KOPT-K1 (cell line): ENCODE measurements at regions not wholly inside any gene's neighbourhood (a gene's known extent, or its start where the extent isn't known, plus 50 kb on each side); places are given as distances from the start of the nearest gene placed in this dataset.

Source experiments
- H3K27ac ChIP-seq: fragments of 200-600 bp; sonication (generic); 2 replicates; pipeline ENCODE4 v1.5.1; 2016; ENCODE audit warnings: antibody characterized with exemption, mild to moderate bottlenecking, low read depth, low read length; ENCODE audit not compliant: poor library complexity, severe bottlenecking
- H3K36me3 ChIP-seq: fragments of 200-600 bp; sonication (generic); 2 replicates; pipeline ENCODE4 v1.5.1; 2017; ENCODE audit warnings: antibody characterized with exemption, mild to moderate bottlenecking, low read length, moderate library complexity; ENCODE audit not compliant: insufficient read depth
- H3K9me3 ChIP-seq: fragments of 200-600 bp; sonication (generic); 2 replicates; pipeline ENCODE4 v1.5.1; 2017; ENCODE audit warnings: antibody characterized with exemption, low read length, mild to moderate bottlenecking; ENCODE audit not compliant: insufficient read depth, poor library complexity, severe bottlenecking

DNA sequence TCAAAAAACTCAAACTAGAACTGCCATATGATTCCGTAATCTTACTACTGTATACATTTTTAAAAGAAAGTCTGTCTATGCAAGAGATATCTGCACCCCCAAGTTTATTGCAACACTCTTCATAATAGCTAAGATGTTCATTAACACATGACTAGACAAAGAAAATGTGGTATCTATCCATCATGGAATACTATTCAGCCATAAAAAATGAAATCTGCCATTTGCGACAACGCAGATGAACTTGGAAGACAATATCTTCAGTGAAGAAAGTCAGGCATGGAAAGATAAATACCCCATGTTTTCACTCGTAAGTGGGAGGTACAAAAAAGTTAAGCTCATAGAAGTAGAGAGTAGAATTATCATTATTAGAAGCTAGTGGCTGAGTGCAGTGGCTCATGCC is 87.3 kb upstream of the DHRSX start:
- no peaks in the 10 kb centered on the region for H3K9me3 ChIP-seq
- H3K36me3 ChIP-seq = no peaks in the 10 kb centered on the region
- H3K27ac ChIP-seq = no peak overlapping the region

DNA sequence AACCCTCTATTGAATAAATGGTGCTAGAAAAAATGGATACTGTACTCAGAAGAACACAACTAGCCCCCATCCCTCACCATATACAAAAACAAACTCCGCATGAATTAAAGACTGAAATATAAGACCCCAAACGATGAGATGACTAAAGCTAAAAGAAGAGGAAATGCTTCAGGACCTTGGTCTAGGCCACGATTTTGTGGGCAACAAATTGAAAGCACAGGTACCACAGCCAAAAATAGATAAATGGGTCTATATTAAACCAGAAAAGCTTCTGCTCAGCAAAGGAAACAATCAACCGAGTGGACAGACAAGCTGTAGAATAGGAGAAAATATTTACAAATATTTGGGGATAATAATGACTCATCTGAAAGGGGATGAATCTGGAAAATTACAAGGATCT is 86.4 kb upstream of the DHRSX start:
- no peak overlapping the region for H3K27ac ChIP-seq
- H3K9me3 ChIP-seq = no peaks in the 10 kb centered on the region
- H3K36me3 ChIP-seq = no peaks in the 10 kb centered on the region

DNA sequence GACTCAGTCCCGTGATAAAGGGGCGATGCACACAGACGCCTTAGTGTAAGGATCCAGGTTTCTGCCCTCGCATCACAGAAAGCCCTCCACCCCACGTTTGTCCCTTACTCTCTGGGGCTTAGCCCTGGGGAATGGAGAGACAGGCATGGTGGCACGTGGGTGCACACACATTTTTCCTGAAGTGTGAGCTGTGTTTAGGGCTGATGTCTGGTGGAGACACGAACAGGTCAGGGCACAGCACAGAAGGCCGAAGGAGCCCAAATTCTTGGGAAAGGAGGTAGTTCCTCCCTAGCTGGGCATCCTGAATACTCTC is 84.3 kb upstream of the DHRSX start:
- no peaks in the 10 kb centered on the region for H3K9me3 ChIP-seq
- H3K36me3 ChIP-seq = no peaks in the 10 kb centered on the region
- H3K27ac ChIP-seq = no peak overlapping the region

DNA sequence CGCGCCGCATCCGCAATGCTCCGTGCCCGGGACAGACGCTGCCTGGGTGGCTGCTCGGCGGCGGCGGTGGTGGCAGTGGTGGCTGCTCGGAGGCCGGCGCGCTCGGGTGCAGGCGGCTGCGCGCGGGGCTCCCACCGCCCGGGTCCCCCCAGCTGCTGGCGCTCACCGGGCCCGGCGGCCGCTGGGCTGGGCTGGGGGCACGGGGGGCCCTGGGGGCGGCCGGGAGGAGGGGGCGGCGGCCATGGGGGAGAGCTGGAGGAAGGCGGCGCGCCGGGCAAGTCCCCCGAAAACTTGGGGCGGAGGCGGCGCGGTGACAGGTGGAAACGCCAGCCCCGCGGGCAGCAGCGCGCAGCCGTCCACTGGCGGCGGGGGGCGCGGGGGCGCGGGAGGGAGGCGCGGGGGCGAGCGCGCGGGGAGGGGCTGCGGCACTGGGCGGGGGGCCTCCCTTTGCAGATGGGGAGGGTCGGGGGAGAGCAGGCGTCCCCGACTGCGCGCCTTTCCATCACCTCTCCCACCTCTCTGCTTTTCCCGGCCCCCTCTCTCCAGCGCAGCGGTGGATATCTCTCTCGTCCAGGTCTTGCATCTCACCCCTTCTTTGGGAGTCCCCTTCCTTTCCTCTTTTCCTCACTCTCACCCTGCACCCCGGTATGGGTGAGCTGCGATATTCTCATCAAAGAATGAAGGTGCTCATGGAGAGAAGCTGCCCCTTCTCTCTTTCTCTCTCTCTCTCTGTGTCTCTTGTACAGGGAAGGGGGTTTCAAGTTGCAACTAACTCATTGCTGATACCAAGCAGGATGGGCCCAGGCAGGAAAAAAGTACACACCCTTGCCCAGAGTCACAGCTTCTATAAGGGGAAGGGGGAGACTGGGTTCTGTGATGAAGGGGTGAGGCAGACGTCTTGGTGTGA is 83.7 kb upstream of the DHRSX start:
- no peaks in the 10 kb centered on the region for H3K9me3 ChIP-seq
- H3K36me3 ChIP-seq = no peaks in the 10 kb centered on the region
- H3K27ac ChIP-seq = no peak overlapping the region

DNA sequence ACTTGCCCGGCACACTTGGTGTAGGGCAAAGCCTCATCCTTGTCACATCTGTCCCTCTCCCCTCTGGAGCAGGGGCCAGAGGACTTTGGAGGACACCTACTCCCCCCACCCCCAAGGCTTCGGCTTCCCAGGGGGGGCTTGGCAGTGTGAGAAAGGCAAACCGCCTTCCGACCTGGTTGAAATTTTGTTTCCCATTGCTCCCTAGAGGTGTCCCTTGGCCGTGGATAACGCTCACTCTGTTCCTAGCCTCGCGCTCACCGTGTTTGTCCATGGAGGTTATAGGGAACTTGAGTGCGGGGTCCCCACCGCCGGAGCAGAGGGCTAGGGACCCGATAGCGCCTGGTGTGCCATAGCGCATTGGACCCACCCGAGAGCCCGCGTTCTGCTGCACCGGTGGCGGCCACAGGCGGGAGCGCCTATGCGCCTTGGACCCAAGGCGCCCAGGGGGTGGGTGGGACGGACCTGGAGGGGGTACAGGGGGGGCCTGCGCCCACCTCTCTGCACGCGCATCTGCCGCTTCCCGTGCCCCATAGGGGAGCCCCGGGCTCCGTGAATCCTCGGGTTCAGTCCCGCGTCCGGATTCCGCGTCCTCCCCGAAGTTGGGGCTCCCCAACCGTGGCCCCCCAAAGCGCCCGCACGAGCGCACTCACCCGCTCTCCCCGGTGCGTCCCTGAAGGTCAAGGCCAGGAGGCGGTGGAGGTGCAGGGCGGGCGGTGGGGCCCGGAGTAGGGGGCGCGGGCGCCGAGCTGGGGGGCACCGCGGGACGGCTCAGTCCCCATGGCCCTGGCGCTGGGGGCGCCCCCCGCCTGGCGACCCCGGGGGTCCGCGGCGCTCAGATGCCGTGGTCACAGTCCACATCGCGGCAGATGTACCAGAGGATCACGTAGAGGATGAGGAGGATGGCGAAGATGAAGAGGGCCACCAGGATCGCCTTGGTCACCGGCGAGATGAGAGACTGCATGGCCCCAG is 82.7 kb upstream of the DHRSX start:
- no peaks in the 10 kb centered on the region for H3K36me3 ChIP-seq
- no peak overlapping the region for H3K27ac ChIP-seq
- H3K9me3 ChIP-seq = no peaks in the 10 kb centered on the region

DNA sequence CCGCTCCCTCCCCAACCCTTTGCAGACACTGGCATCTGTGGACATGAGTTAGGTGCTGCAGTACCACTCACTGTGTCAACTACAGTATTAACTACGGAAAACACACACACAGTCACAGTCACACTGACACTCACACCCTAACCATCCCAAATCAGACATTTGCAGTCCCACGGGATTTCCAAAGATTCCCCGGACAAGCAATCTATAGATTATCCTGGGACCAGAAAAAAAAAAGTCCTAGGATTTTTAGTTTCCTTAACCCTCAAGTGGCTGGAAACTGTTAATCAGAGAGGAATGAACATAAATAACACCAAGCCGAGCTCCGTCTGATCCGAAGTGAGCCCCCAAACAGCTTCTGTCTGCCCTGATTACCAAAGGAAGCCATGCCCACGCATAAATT is 81.9 kb upstream of the DHRSX start:
- Histone ChIP-seq H3K36me3 (no peaks in the 10 kb centered on the region), H3K27ac (no peak overlapping the region)

DNA sequence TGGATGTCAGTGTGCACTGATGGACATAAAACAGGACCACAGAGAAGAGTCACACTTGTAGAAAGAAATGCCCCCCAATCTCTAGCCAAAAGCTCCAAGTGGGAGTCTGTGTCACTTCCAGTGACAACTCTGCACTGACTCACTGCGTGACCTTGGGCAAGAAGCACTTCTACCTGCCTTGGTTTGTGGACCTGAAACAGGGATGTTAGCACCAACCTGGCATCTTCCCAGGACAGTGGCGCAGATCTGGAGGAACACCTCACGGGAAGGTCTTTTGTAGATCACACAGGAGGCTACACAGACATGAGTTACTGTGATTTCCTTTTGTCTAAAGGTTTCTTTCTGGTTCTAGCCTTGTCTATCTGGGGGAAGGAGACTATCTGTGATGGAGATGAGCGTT is 80.5 kb upstream of the DHRSX start:
- no peaks in the 10 kb centered on the region for H3K36me3 ChIP-seq
- no peak overlapping the region for H3K27ac ChIP-seq
- H3K9me3 ChIP-seq = no peaks in the 10 kb centered on the region

More for the DNA sequence above, 81.9 kb upstream of the DHRSX start:
- no peaks in the 10 kb centered on the region for H3K9me3 ChIP-seq

DNA sequence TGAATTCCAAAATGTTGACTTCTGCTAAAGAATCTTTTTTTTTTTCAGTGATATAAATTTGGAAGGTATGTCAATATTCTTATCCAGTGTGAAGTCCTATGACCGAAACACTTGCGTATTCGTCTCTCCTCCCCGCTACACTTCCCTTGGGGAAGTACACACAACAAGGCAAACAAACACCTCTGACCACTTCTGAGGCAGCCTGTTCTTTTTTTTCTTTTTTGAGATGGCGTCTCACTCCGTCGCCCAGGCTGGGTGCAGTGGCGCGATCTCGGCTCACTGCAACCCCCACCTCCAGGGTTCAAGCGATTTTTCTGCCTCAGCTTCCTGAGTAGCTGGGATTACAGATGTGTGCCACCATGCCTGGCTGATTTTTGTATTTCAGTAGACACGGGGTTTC is 78.1 kb upstream of the DHRSX start:
- Histone ChIP-seq H3K27ac (no peak overlapping the region), H3K9me3 (no peaks in the 10 kb centered on the region), H3K36me3 (no peaks in the 10 kb centered on the region)

DNA sequence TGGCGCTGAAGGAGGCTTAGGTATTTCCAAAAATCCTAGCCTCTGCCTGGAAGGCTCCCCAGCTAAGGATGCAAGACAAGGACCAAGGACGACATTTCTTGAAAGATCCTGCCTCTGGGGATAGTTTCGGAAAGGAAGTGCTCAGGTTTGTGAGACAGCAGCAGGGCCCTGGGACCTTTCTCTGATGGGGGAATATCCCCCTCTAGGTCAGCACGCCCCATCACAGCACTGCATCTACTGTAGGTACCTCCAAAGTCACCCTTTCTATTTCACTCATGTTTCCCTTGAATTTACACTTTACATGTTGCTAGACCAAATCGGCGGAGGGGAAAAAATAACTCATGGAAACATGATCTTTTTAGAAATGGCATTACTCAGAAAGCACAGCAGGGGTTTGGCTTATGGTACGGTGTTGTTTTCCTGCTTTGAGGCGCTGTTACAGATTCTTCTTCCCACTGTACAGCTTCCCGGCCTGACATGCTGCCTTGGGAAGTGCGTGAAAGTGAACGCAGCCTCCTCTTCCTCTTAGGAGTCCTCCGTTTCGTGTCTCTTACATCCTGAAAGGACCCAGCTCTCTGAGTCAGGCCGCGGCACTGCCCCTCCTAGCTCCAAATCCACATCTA is 77.2 kb upstream of the DHRSX start:
- H3K27ac ChIP-seq = no peak overlapping the region
- no peaks in the 10 kb centered on the region for H3K9me3 ChIP-seq
- H3K36me3 ChIP-seq = no peaks in the 10 kb centered on the region

DNA sequence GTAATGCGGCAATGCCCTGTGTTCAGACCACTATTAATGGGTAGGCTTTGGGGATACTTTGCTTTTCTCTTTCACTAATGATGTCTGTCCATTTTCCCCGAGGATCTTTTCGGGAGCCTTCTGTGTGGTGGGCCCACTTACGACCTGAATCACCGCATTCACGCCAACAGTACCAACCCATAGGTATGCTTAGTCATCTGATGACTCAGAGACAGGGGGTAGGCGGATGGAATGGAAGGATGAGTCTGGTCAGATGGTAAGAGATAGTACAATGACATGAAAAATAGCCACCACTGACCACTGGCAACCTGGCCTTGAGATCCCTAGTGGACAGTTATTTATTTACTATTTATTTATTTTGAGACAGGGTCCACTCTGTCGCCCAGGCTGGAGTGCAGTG is 76.0 kb upstream of the DHRSX start:
- H3K27ac ChIP-seq = no peak overlapping the region
- H3K36me3 ChIP-seq = no peaks in the 10 kb centered on the region
- no peaks in the 10 kb centered on the region for H3K9me3 ChIP-seq

DNA sequence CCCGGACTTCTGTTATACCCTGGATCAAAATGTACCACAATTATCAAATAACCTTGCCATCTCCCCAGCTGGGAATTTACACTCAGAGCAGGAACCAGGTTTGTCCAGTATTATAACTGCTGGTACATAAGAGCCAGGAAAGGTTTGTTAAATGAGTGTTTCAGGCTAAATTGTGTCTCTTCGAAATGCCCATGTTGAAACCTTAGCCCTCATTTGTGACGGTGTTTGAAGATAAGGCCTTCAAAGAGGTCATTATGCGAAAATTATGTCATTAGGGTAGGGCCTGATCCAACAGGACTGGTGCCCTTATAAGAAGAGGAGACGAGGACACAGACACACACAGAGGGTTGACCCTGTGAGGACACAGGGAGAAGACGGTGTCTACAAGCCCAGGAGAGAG is 73.5 kb upstream of the DHRSX start:
- Histone ChIP-seq H3K9me3 (no peaks in the 10 kb centered on the region), H3K36me3 (no peaks in the 10 kb centered on the region), H3K27ac (no peak overlapping the region)

DNA sequence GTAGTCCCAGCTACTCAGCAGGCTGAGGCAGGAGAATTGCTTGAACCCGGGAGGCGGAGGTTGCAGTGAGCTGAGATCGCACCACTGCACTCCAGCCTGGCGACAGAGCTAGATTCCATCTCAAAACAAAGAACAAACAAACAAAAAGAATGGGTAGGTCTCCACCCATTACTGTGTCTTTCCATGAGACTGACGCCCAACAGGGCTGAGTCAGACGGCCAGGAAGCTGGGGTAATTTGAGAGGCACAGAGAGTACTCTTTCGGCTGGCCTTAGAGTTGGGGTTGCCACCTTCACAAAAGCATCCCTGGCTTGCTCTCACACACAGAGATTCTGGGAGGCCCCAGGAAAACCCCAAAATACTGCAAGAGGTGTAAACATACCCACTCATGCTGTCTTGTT is 72.0 kb upstream of the DHRSX start:
- no peak overlapping the region for H3K27ac ChIP-seq
- H3K36me3 ChIP-seq = no peaks in the 10 kb centered on the region

DNA sequence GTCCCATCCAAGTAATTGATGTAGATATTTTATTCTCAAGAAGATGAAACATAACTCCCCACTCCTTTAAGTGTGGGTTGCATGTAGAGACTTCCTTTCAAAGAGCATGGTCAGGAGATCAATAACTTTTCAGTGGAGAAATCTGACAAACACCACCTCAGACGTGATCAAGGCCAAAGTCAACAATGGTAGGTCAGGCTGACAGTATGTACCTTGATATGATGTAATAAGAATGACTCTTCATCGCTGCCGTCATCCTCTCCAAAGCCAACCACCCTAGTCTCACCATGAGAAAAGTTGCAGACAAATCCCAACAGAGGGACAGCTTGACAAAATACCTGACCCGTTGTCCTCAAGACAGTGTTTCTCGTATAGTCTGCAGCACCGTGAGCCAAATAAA is 67.3 kb upstream of the DHRSX start:
- H3K27ac ChIP-seq = no peak overlapping the region
- no peaks in the 10 kb centered on the region for H3K9me3 ChIP-seq

More for the DNA sequence above, 72.0 kb upstream of the DHRSX start:
- no peaks in the 10 kb centered on the region for H3K9me3 ChIP-seq

DNA sequence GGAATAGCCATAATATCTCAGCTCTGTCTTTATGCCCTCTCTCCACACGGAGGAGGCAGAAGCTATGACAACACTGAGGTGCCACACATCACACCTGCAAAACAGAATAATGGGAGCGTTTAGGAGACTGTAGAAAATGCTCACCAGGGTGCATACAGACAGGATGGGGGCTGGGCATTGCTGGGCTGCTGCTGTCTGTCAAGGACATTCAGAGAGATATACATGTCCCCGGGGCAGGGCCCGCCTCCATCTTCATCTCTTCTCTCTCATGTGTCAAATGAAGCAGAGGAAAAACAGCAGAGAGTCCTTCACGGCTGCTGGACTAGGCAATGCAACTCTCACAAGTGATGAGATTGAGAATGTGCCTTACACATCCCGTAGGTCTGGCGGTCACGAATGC is 65.3 kb upstream of the DHRSX start:
- no peaks in the 10 kb centered on the region for H3K9me3 ChIP-seq
- H3K36me3 ChIP-seq = no peaks in the 10 kb centered on the region
- H3K27ac ChIP-seq = no peak overlapping the region

More for the DNA sequence above, 67.3 kb upstream of the DHRSX start:
- H3K36me3 ChIP-seq = no peaks in the 10 kb centered on the region

DNA sequence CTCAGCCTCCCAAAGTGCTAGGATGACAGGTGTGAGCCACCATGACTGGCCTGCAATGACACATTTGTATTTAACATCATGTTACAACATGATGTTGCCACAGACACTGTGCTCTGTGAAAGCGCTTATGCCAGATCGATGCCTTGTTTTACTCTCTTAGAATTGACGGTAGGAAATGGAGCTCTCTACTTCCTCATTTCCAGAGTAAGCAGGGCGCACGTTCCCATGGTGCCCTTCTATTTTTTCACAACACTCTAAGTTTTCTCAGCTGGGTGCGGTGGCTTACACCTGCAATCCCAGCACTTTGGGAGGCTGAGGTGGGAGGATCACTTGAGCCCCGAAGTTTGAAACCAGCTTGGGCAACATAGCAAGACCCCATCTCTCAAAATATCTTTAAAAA is 60.7 kb upstream of the DHRSX start:
- Histone ChIP-seq H3K9me3 (no peaks in the 10 kb centered on the region), H3K36me3 (no peaks in the 10 kb centered on the region), H3K27ac (no peak overlapping the region)
